ENCODE measurements at regions not wholly inside any gene's neighbourhood (a gene's known extent, or its start where the extent isn't known, plus 50 kb on each side); places are given as distances from the start of the nearest gene placed in this dataset.

GRCh38 chr15:98387866-98388265 lies 260.5 kb upstream of the IGF1R start:
- Histone ChIP-seq H3K4me3 (no peak overlapping the region), H3K4me1 (no peaks in the 10 kb centered on the region), H3K36me3 (no peaks in the 10 kb centered on the region), H3K27ac (no peak overlapping the region), H3K9me3 (no peaks in the 10 kb centered on the region), H3K27me3 (no peaks in the 10 kb centered on the region)
- ATAC-seq (no peak), DNase-seq (no peak)
- no peak for TF ChIP-seq CTCF (IDR thresholded peaks at IDR 0.05)
- no peak for TF ChIP-seq POLR2A (IDR thresholded peaks at IDR 0.05)
- 38% methylated on average over 2 of the region's 2 CpGs for WGBS (ENCODE audit: insufficient coverage, low coverage, low lambda C conversion rate, missing lambda C conversion rate)
- intact Hi-C loops (cut with DNase I), result no loop called here

DNA sequence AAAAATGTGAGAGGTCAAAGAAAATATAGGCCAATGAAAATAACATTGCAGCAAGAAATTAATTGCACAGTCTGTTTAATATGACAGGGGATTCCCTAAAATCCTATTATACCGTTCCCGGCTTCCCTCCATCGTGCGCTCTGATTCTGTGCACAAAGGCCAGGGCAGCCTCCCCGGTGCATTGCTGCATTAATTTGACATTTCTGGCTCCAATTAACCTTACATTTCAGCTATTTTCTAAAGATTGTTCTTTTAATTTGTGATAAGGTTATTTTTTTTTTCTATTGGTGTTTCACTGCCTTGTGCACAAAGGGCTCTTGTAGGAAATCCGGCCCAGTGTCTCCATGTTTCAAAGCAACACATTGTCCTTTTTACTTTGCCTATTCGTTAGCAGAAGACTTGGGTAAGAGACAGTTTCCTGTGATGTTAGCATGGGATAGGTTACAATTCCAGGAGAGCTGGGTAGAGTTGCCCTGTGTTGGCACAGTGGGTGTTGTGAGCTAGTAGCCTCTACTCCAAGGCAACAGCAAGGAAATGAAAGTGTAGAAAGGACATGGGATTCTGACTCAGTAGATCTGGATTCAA lies 257.3 kb upstream of the IGF1R start:
- intact Hi-C loops (cut with DNase I), result no loop called here

GRCh38 chr15:98391568-98391967 lies 256.8 kb upstream of the IGF1R start:
- Histone ChIP-seq H3K9me3 (no peaks in the 10 kb centered on the region), H3K36me3 (no peaks in the 10 kb centered on the region), H3K4me3 (no peak overlapping the region), H3K27me3 (no peaks in the 10 kb centered on the region), H3K4me1 (no peaks in the 10 kb centered on the region), H3K27ac (no peak overlapping the region)
- WGBS (ENCODE audit: insufficient coverage, low coverage, low lambda C conversion rate, missing lambda C conversion rate), result 66% methylated on average over 5 of the region's 7 CpGs
- ATAC-seq (no peak), DNase-seq (no peak)
- TF ChIP-seq POLR2A (IDR thresholded peaks at IDR 0.05) (no peak), CTCF (IDR thresholded peaks at IDR 0.05) (no peak)
- intact Hi-C loops (cut with DNase I), result no loop called here

More for the DNA sequence above, 257.3 kb upstream of the IGF1R start:
- no peaks in the 10 kb centered on the region for H3K36me3 ChIP-seq
- WGBS (ENCODE audit: insufficient coverage, low coverage, low lambda C conversion rate, missing lambda C conversion rate), result 83% methylated on average over 7 of the region's 7 CpGs
- no peaks in the 10 kb centered on the region for H3K27me3 ChIP-seq
- TF ChIP-seq CTCF (IDR thresholded peaks at IDR 0.05), result no peak
- TF ChIP-seq POLR2A (IDR thresholded peaks at IDR 0.05), result no peak
- no peak overlapping the region for H3K4me3 ChIP-seq
- no peaks in the 10 kb centered on the region for H3K4me1 ChIP-seq
- no peak for ATAC-seq
- no peak for DNase-seq
- no peak overlapping the region for H3K27ac ChIP-seq
- H3K9me3 ChIP-seq, result no peaks in the 10 kb centered on the region

DNA sequence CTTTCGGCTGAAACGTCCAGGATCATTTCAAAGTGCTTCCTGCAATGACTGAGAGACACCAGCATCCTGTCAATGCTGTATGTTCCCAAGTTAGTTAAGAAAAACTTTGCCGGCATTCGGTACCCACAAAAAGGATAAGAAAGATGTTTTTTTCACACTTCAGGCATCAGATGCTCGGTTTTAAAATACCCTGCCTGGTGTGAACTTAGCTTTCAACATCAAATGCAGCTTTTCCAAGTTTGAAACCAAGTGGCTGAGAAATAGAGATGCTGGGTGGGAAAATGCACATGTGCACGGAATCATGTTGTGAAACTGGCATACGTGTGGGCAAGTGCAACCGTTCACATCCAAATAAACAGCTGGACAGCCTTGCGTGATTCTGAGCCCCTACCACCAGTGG lies 254.9 kb upstream of the IGF1R start:
- intact Hi-C loops (cut with DNase I), result no loop called here
- no peak for TF ChIP-seq POLR2A (IDR thresholded peaks at IDR 0.05)
- TF ChIP-seq CTCF (IDR thresholded peaks at IDR 0.05), result no peak
- 49% methylated on average over 9 of the region's 9 CpGs for WGBS (ENCODE audit: insufficient coverage, low coverage, low lambda C conversion rate, missing lambda C conversion rate)
- Histone ChIP-seq H3K27ac (no peak overlapping the region), H3K36me3 (no peaks in the 10 kb centered on the region), H3K9me3 (no peaks in the 10 kb centered on the region), H3K27me3 (no peaks in the 10 kb centered on the region), H3K4me1 (no peaks in the 10 kb centered on the region), H3K4me3 (no peak overlapping the region)
- DNase-seq, result no peak
- ATAC-seq, result no peak

- Histone ChIP-seq H3K4me1 (no peaks in the 10 kb centered on the region), H3K27ac (no peak overlapping the region), H3K27me3 (no peaks in the 10 kb centered on the region), H3K36me3 (no peaks in the 10 kb centered on the region), H3K9me3 (no peaks in the 10 kb centered on the region), H3K4me3 (no peak overlapping the region)
- WGBS (ENCODE audit: insufficient coverage, low coverage, low lambda C conversion rate, missing lambda C conversion rate), result 71% methylated on average over 8 of the region's 10 CpGs
- intact Hi-C loops (cut with DNase I), result no loop called here
- TF ChIP-seq POLR2A (IDR thresholded peaks at IDR 0.05), result no peak
- TF ChIP-seq CTCF (IDR thresholded peaks at IDR 0.05), result no peak
- no peak for ATAC-seq
- no peak for DNase-seq
These were observed 253.8 kb upstream of the IGF1R start for GRCh38 chr15:98394546-98394945.
